ENCODE measurements at regions not wholly inside any gene's neighbourhood (a gene's known extent, or its start where the extent isn't known, plus 50 kb on each side); places are given as distances from the start of the nearest gene placed in this dataset.
A peak's percentile ranks its signal among the peaks of the same experiment; 100 is the strongest.

DNA sequence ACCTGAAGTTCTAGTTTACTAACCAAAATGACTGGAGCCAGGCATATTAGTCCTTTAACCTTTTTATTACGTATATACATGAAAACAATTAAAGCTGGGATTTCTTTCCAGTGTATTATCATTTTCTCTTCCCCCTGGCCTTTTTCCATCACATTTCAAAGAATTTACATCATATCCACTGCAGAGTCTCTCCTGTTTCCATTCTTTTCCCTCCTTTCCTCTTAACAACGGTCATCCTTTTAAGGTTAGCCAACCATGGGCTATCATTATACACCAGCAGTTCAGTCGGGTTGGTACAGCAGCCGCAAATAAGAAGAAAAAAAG is 104.6 kb downstream of the TFAP2A start:
- H3K9me2 ChIP-seq (ENCODE audit: insufficient read depth) = no peaks in the 10 kb centered on the region
- ChIA-PET POLR2A (no interaction called here), RAD21 (ENCODE audit: low non-redundant PET in 1 of 2, low total read pairs in 2 of 2, uncharacterized antibody in 2 of 2, unreplicated experiment in 2 of 2) (no interaction called here), CTCF (no interaction called here)
- no peak overlapping the region for H3K27ac ChIP-seq (ENCODE audit: low read depth, low read length)
- no peaks in the 10 kb centered on the region for H3K79me2 ChIP-seq (ENCODE audit: insufficient read depth, low read length)
- no peak overlapping the region for H3K9ac ChIP-seq (ENCODE audit: low read length)
- no peak overlapping the region for H3K4me3 ChIP-seq (replicated peaks in 1 of 2; ENCODE audit: low read depth in 1 of 2, low read length in 2 of 2)
- H2AFZ ChIP-seq (ENCODE audit: low read depth, low read length, poor library complexity, severe bottlenecking) = peak overlapping the region; percentile 50
- no peaks in the 10 kb centered on the region for H3K36me3 ChIP-seq (ENCODE audit: control insufficient read depth in 1 of 2, insufficient read depth in 2 of 2, low read length in 2 of 2)
- ATAC-seq (no peak), DNase-seq (ENCODE audit: low read depth, low spot score) (no peak)
- peaks cover 5 to 12% of the 10 kb centered on the region in 2 experiments; a peak in 3 of 4 replicates for H3K4me1 ChIP-seq (ENCODE audit: control insufficient read depth in 1 of 2, insufficient read depth in 2 of 2, low read length in 2 of 2)
- H3K9me3 ChIP-seq (ENCODE audit: control insufficient read depth in 1 of 2, insufficient read depth in 1 of 2, low read depth in 1 of 2, low read length in 2 of 2) = no peaks in the 10 kb centered on the region
- intact Hi-C loops (cut with micrococcal nuclease) = no loop called here
- BruUV-seq (replicated peaks) = no TSS peak
- H3K4me2 ChIP-seq (ENCODE audit: low read length) = peak overlapping the region; percentile 36; the same call in 1 of the 2 replicates
- no peak for TF ChIP-seq CEBPB (IDR thresholded peaks at IDR 0.05; ENCODE audit: low read depth)
- TF ChIP-seq, protein P1, sequence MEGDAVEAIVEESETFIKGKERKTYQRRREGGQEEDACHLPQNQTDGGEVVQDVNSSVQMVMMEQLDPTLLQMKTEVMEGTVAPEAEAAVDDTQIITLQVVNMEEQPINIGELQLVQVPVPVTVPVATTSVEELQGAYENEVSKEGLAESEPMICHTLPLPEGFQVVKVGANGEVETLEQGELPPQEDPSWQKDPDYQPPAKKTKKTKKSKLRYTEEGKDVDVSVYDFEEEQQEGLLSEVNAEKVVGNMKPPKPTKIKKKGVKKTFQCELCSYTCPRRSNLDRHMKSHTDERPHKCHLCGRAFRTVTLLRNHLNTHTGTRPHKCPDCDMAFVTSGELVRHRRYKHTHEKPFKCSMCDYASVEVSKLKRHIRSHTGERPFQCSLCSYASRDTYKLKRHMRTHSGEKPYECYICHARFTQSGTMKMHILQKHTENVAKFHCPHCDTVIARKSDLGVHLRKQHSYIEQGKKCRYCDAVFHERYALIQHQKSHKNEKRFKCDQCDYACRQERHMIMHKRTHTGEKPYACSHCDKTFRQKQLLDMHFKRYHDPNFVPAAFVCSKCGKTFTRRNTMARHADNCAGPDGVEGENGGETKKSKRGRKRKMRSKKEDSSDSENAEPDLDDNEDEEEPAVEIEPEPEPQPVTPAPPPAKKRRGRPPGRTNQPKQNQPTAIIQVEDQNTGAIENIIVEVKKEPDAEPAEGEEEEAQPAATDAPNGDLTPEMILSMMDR (IDR thresholded peaks at IDR 0.05 in 2 of 3, conservative IDR thresholded peaks at IDR 0.05 in 1 of 3; ENCODE audit: borderline replicate concordance in 1 of 3, insufficient read depth in 1 of 3, low read depth in 2 of 3, low read length in 2 of 3) = no peak
- TF ChIP-seq, protein P2, sequence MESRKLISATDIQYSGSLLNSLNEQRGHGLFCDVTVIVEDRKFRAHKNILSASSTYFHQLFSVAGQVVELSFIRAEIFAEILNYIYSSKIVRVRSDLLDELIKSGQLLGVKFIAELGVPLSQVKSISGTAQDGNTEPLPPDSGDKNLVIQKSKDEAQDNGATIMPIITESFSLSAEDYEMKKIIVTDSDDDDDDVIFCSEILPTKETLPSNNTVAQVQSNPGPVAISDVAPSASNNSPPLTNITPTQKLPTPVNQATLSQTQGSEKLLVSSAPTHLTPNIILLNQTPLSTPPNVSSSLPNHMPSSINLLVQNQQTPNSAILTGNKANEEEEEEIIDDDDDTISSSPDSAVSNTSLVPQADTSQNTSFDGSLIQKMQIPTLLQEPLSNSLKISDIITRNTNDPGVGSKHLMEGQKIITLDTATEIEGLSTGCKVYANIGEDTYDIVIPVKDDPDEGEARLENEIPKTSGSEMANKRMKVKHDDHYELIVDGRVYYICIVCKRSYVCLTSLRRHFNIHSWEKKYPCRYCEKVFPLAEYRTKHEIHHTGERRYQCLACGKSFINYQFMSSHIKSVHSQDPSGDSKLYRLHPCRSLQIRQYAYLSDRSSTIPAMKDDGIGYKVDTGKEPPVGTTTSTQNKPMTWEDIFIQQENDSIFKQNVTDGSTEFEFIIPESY (IDR thresholded peaks at IDR 0.05; ENCODE audit: extremely low read depth, insufficient replicate concordance, low read length) = no peak
- TF ChIP-seq TCF7L2 (IDR thresholded peaks at IDR 0.05; ENCODE audit: borderline replicate concordance, extremely low read depth, insufficient read depth, insufficient read length) = no peak
- no peak for TF ChIP-seq ELF1 (IDR thresholded peaks at IDR 0.05; ENCODE audit: borderline replicate concordance, low read depth)
- no peak for TF ChIP-seq ZNF274 (IDR thresholded peaks at IDR 0.05; ENCODE audit: low read depth, low read length)
- no peak for TF ChIP-seq EZH2 (IDR thresholded peaks at IDR 0.05)
- no peak for TF ChIP-seq YY1 (IDR thresholded peaks at IDR 0.05; ENCODE audit: extremely low read depth, insufficient replicate concordance, low read depth, low read length)
- TF ChIP-seq FOSL1 (IDR thresholded peaks at IDR 0.05; ENCODE audit: low read depth) = no peak
- TF ChIP-seq RAD21 (IDR thresholded peaks at IDR 0.05; ENCODE audit: low read depth) = no peak
- TF ChIP-seq POLR2AphosphoS5 (IDR thresholded peaks at IDR 0.05; ENCODE audit: low read depth, low read length) = no peak
- TF ChIP-seq, protein P3, sequence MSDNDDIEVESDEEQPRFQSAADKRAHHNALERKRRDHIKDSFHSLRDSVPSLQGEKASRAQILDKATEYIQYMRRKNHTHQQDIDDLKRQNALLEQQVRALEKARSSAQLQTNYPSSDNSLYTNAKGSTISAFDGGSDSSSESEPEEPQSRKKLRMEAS (IDR thresholded peaks at IDR 0.05) = no peak
- TF ChIP-seq SP1 (IDR thresholded peaks at IDR 0.05; ENCODE audit: low read depth) = no peak
- TF ChIP-seq JUND (IDR thresholded peaks at IDR 0.05) = no peak
- TF ChIP-seq EGR1 (IDR thresholded peaks at IDR 0.05; ENCODE audit: low read depth) = no peak
- TF ChIP-seq, protein P4, sequence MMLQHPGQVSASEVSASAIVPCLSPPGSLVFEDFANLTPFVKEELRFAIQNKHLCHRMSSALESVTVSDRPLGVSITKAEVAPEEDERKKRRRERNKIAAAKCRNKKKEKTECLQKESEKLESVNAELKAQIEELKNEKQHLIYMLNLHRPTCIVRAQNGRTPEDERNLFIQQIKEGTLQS (IDR thresholded peaks at IDR 0.05) = no peak
- TF ChIP-seq, protein P5, sequence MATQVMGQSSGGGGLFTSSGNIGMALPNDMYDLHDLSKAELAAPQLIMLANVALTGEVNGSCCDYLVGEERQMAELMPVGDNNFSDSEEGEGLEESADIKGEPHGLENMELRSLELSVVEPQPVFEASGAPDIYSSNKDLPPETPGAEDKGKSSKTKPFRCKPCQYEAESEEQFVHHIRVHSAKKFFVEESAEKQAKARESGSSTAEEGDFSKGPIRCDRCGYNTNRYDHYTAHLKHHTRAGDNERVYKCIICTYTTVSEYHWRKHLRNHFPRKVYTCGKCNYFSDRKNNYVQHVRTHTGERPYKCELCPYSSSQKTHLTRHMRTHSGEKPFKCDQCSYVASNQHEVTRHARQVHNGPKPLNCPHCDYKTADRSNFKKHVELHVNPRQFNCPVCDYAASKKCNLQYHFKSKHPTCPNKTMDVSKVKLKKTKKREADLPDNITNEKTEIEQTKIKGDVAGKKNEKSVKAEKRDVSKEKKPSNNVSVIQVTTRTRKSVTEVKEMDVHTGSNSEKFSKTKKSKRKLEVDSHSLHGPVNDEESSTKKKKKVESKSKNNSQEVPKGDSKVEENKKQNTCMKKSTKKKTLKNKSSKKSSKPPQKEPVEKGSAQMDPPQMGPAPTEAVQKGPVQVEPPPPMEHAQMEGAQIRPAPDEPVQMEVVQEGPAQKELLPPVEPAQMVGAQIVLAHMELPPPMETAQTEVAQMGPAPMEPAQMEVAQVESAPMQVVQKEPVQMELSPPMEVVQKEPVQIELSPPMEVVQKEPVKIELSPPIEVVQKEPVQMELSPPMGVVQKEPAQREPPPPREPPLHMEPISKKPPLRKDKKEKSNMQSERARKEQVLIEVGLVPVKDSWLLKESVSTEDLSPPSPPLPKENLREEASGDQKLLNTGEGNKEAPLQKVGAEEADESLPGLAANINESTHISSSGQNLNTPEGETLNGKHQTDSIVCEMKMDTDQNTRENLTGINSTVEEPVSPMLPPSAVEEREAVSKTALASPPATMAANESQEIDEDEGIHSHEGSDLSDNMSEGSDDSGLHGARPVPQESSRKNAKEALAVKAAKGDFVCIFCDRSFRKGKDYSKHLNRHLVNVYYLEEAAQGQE (IDR thresholded peaks at IDR 0.05; ENCODE audit: low read depth) = no peak
- no peak for TF ChIP-seq ZFX (IDR thresholded peaks at IDR 0.05)
- no peak for TF ChIP-seq EZH2phosphoT487 (IDR thresholded peaks at IDR 0.05; ENCODE audit: borderline replicate concordance)
- H4K20me1 ChIP-seq (ENCODE audit: insufficient read depth) = no peaks in the 10 kb centered on the region
- no peaks in the 10 kb centered on the region for H3K27me3 ChIP-seq (ENCODE audit: insufficient read depth, low read length)
